Retina (tissue), 1 donor: ENCODE measurements at regions not wholly inside any gene's neighbourhood (a gene's known extent, or its start where the extent isn't known, plus 50 kb on each side); places are given as distances from the start of the nearest gene placed in this dataset.
"Not testable (repeated sequence)": the region's sequence is repeated elsewhere in the genome, so short reads cannot be mapped to it uniquely, and the experiment has no call there.

ENCODE experiments used
- DNase-seq: peaks from one replicate; pipeline ENCODE4 v3.0.0-alpha.2; 2016

GRCh38 chr2:41187376-41188122 is 735.7 kb upstream of the SLC8A1 start:
- DNase-seq: no peak

- DNase-seq: peak; percentile 63
These were observed 742.3 kb upstream of the SLC8A1 start for GRCh38 chr2:41194230-41194629.

- no peak for DNase-seq
These were observed 745.9 kb upstream of the SLC8A1 start for GRCh38 chr2:41197781-41198180.

DNA sequence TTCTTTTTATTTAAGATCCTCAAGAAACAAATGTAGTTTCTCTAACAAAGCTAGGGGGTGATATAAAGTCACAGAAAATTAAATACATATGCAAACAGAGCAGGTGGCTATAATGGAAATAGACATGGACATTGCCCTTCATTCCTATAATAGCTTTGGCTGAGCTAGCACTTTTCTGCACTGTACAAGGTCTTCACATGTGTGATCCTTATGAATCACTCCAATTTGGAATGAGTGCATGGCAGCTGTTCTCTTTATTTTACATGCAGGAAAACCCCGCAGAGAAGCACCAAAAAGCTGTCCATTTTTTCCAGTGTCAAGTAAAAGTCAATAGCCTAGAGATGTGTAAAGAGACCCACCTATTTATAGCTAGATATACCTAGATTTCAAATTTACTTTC is 747.4 kb upstream of the SLC8A1 start:
- DNase-seq: no peak

GRCh38 chr2:41204315-41204714 is 752.4 kb upstream of the SLC8A1 start:
- no peak for DNase-seq

- DNase-seq: no peak
These were observed 754.1 kb upstream of the SLC8A1 start for GRCh38 chr2:41206004-41206403.

DNA sequence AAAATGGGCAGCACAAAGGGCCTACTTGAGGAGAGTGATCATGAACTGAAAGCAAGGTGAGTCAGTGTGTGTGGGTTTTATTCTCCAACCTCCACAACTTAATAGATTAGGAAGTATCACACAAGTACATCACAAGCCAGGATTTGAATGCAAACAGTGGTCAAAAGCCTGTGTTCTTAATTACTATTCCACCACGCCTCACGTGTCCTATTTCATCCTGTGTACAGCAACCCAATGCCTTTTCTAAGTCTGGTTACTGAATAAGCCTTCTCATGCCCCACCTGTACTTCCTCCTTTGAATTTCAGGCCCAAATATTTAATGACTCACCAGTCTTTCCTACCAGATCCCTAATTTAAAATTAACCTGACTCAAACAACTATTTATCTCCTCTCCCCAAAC is 755.7 kb upstream of the SLC8A1 start:
- DNase-seq: no peak

DNA sequence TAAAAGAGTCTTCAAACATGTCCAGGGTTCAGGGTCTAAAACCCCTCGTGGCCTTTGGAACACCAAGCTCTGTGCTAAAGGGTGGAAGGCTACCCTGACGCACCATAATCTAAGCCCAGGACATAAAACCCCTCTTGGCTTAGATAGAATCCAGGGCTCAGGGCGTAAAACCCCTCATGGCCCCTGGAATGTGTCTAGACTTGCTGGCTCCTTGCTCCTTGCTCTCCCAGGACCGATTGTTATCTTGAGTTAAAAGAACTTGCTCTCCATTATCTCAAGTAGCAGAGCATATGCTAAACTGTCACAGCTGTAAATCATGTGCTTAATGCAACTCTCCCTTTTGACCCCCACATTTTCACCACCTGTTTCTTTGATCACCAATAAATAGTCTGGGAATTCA is 758.1 kb upstream of the SLC8A1 start:
- DNase-seq: not testable (repeated sequence)

- no peak for DNase-seq
These were observed 765.1 kb upstream of the SLC8A1 start for GRCh38 chr2:41216978-41217377.

DNA sequence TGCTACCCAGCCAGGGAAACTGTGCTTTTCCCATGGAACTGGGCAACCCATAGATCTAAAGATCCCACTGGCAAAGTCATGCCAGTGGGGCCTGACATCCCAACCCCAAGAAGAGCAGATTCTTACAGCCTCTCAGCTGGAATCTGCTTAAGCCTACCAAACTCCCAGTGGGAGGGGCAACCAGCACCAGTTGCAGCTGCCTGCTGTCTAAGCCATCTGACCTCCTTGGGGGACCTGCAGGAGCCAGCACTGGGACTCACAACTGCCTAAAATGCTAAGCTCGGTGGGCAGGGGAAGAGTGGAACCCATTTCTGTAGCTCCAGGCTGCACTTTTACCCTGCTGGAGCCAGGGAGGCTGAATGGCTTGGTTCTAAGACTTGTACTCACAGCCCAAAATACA is 770.7 kb upstream of the SLC8A1 start:
- no peak for DNase-seq

GRCh38 chr2:41234093-41234492 is 782.2 kb upstream of the SLC8A1 start:
- DNase-seq: no peak

DNA sequence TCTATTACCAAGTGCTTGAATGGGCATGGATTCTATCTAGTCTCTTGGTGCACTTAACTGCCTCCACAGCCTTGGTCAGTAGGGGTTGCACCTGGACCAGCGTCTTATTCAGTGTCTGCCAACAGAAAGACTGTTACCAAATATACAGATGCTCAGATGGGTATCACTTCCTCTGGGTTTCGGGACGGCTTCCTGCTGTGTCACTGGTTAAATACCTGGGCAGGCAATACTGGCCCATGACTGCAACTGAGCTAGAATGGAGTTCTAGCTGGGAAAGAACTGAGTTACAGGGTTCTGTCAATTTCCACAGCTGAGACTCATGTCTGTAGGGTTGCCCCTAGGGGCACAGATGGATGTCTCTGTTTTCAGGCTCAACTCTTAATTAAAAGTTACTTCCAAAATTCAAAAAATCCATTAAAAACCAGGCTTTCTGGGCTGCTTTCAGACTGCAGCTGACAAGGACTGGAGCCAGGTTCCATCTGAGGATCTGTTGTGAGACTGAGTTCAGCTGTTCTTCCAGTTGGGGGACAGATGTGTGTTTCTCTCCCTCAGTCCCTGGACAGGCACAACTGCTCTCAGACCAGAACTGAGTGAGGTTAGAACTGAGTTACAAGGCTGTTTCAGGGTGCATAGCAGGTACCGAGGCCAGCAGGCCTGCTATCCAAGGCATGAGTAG is 789.6 kb upstream of the SLC8A1 start:
- DNase-seq: no peak

GRCh38 chr2:41242001-41242331 is 790.1 kb upstream of the SLC8A1 start:
- DNase-seq: no peak

- DNase-seq: no peak
These were observed 779.7 kb upstream of the PKDCC start for GRCh38 chr2:41267929-41268659.

DNA sequence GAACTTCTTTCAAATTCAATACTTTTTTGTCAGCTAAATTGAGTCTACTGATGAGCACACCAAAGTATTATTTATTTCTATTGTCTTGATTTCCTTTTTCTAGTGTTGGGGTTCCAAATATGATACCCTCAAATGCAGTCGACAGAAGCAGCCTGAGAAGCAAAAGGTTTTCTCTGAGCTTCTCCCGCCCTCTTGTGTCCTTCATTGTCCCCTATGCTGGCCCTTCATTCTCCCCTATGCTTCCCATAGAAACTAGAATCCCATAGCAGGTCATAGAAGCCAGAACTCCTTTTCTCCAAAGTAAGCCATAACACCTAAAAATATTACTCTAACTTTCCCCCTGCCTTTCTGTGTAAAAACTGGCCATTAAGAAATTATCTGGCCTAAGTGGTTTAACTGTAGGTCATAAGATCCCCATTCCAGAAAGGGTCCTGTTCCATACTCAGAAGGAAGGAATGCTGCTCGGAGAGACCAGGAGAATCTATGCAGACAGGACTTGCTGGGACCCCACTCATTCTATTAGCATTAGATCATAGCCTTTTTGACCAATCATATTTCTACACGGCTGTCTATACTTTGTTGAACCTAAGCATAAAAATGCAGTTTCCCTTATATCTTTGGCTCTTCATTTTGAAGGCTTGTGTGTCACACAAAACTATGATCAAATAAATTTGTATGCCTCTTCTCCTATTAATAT is 764.6 kb upstream of the PKDCC start:
- DNase-seq: no peak

DNA sequence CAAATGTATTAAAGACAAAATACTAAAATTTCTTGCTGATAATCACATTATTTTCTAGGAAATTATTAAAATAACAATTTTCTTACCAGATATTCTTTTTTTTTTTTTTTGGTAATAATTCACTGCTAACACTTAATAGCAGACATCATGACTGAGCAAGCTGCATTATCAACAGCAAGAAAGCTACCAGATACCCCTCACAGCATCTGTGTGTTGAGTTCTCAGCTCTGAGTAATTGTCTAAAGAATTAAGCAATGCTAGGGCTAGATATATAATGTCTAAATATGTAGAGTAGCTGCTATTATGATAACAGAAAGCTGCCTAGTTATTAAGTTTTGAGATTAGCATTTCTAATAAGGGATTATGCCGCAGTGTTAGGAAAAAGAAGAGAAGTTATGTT is 754.3 kb upstream of the PKDCC start:
- DNase-seq: no peak

DNA sequence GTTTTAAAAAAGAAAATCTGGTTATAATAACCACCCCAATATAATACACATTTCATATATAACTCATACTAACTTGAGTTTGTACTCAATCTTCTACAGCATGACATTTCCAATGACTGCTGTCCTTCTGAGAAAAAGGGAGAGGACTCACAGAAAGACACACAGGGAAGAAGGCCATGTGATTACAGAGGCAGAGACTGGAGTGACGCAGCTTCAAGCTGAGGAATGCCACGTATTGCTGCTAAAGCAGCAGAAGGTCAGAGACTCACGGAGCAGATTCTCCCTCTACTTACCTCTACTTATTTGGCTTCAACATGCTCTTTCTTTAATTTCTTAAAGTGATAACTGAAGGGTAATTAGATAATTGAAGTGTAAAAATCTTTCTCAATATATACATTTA is 753.5 kb upstream of the PKDCC start:
- no peak for DNase-seq

DNA sequence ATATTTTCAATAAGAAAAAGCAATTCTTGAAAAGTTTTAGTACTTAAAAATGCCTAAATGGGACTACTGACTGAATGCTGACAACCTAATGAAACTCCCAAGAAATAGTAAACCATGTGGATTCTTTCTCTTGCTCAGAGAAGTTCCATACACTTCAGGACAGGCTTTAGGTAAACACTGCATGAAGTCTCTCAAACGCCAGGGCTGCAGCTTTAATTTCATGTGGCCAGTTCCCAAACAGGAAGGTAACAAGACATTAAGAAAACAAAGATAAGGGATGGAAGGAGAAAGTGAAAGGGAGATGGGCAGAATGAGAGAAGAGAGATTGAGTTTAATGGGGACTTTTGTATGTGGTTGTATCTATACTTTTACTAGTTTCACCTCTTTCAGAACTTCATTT is 734.7 kb upstream of the PKDCC start:
- no peak for DNase-seq

DNA sequence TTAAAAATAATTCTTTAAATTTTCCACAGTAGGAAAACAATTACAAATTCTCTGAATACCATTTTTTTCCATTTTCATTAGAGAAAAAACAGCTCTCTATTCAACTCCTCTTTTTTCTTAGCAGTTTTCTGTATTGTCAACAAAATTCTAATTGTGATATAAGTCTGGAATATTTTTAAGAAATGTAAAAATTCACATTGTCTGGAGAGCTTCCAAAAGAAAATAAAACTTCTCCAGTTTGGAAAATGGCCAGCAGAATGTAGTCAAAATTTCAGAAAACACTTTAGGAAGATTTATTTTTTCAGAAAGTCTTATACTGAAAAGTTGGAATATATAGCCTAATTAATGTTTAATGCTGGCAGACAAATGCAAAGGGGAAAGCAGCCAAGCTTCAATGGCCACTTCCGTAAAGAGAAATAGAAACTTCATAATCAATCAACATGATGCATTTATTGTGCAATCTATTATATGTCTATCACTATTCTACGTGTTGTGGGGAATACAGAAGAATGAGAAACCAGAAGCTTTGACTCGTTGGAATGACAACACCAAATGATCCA is 733.2 kb upstream of the PKDCC start:
- DNase-seq: no peak

DNA sequence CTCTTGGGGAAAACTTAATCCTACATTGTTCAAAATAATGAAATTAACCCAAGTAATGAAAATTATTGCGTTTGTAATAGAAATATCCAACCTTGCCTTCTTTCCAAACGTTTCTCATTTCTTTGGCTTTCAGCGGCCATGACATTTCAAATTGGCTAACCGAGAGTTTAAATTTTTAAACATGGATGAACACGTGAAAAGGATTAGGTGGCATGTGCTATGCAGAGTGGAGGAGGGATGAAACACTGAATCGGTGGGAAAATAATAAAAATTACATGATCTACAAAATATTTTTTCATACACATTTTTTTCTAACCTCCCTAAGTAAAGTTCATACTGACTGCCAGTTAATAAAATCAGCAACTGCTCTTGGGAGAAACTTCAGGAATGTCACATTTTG is 728.4 kb upstream of the PKDCC start:
- DNase-seq: no peak

DNA sequence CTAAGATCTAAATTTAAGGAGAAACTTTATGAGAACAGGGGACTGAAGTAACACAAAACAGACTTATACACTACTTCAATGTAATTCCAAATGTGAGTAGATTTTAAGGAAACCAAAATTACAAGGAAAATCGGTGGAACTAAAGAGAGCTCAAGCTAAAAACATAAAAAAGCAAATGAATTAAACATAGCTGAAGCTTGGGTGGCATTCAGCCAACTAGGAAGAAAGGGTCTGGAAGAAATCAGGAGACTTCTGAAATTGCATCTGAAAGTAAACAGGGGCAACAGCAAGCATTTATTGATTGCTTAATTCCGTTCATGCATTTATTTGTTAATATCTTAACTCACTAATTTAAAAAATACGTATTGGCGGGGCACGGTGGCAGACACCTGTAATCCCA is 727.3 kb upstream of the PKDCC start:
- no peak for DNase-seq

DNA sequence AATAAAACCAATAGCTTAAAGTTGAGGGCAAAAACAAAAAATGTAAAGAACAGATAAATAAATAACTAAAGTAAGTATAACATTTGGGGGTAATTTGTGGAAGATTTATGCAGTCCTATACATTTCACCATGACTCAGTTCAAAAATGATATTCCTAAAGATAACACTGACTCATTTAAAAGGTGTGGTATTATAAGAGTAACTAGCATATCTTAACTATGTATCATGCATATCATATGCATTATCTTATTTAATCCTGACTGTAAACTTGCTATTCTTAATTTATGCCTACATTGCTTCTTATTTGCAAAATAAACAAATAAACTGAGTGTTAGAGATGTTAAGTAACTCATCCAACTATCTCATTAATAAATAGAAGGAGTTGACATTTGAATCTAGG is 726.5 kb upstream of the PKDCC start:
- no peak for DNase-seq

GRCh38 chr2:41326851-41327250 is 721.0 kb upstream of the PKDCC start:
- peak; percentile 17 for DNase-seq
